ENCODE measurements at regions not wholly inside any gene's neighbourhood (a gene's known extent, or its start where the extent isn't known, plus 50 kb on each side); places are given as distances from the start of the nearest gene placed in this dataset.
A peak's percentile ranks its signal among the peaks of the same experiment; 100 is the strongest.

DNA sequence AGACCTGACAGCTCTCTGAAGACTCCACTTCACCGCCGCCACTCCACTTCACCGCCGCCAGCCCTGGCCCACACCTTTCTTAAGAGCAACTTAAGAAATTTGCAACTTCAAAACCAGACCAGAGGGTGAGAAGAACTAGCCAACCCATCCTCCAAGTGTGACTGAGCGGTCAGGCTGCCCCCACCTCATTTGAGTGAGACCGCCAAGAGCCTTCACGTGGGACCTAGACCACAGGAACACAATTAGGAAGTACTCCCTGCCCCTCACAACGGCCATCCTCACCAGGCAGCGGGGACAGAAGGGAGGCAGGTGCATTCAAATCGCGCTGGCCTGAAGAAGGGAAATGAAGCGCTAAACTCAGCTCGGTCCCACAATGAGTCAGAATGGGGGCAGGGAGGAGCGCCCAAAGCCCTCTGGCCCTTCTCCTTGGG is 156.8 kb upstream of the BCL6 start:
- DNase-seq (ENCODE audit: low read depth), result no peak

- DNase-seq (ENCODE audit: low read depth), result no peak
These were observed 157.7 kb upstream of the BCL6 start for GRCh38 chr3:187902936-187903335.

DNA sequence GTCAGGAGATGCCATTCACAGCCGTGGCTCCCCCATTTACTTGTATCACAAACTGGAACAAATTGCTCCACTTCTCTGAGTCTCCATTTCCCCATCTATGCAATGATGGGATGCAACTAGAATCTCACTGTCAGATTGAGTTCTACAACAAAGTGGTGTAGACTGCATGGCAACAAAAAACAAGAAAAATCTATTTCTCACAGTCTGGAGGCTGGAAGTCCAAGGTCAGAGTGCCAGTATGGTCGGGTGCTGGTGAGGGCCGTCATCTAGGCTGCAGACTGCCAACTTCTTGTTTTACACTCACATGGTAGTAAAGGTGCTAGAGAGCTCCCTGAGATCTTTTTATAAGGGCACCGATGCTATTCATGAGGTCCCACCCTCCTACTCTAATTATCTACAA is 158.4 kb upstream of the BCL6 start:
- no peak for DNase-seq (ENCODE audit: low read depth)

DNA sequence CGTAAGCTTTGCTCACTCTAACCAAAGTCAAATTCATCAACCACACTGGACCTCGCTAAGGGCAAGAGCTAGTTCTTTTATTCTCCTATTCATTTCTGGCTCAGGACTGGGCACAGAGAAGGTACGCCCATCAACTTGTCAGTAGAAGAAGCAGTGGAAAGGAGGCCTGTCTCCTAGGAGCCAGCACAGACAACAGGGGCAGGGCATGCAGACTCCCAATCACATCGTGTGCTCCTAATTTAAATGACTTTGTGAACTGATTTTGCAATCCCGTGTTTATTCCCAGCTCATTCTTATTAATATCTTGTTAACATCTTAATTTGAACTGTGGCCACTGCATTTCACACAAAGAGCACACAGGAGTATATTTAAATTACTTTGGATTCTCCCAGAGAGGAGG is 161.1 kb upstream of the BCL6 start:
- no peak for DNase-seq (ENCODE audit: low read depth)

DNA sequence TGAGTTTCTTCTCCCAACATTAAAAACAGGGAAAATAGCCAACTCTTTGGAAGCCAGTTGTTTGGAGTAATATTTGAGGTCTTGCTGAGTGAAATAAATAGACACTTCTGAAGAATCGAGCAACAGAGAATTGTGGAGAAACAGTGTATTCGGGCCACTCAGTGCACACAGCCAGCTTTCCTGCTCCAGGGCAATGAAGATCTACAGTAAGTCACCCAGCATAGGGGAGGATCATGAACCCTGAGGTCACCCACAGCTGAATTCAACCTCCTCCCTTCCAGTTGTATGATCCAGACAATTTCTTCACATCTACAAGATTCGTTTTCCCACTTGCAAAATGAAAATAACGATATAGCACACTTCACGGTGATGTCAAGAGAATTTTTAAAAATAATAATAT is 161.7 kb upstream of the BCL6 start:
- DNase-seq (ENCODE audit: low read depth), result no peak

DNA sequence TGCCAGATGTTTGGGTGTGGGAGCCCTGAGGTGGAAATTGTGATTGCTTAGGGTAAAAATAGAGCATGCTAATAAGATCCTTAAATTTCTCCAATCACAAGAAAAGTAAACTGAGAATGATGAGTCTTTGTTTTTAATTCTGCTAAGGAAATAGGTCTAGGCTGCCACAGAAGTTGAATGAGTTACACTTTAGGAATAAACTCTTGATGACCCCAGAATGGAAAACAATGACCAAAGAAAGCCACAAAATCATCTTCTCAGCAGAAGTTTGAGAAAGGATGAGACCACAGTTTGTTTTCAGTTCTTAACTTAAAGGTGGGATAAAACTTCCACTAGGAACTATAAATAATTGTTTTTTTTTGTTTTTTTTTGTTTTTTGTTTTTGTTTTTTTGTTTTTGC is 164.6 kb upstream of the BCL6 start:
- no peak for DNase-seq (ENCODE audit: low read depth)

DNA sequence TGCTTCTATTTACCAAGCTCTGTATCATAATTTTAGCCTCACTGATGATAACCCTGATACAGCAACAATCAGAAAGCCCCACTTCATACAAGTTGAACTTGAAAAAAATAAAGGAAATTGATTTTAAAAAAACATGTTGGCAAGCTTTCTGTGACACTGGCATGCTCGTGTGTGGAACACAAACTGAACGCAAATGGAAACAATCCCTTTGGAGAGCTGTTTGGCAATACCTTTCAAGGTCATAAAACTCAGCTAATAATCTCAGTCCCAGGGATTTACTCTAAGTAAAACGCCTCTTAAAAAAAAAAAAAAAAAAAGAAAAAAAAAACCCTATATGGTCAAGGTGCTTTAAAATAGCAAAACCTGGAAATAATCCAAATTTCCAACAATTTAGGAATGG is 166.7 kb upstream of the BCL6 start:
- DNase-seq (ENCODE audit: low read depth), result no peak

DNA sequence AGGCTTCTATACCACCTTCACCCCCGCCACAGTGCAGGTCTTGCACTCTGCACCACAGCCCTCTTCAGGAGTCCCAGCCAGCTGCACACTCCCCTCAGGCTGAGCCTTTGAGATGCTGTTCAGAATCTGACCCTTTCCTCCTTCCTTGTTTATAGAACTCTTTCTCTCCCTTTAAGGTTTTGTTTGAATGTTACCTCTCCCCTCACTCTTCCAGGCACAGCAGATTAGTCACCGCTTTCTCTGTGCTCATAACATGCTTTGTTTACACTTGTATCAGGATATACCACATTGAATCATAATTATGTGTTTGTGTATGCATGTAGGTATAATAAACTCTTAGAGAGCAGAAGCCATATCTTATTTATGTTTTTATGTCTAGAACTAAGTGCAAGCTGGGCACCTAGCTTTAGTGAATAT is 168.4 kb upstream of the BCL6 start:
- no peak for DNase-seq (ENCODE audit: low read depth)

DNA sequence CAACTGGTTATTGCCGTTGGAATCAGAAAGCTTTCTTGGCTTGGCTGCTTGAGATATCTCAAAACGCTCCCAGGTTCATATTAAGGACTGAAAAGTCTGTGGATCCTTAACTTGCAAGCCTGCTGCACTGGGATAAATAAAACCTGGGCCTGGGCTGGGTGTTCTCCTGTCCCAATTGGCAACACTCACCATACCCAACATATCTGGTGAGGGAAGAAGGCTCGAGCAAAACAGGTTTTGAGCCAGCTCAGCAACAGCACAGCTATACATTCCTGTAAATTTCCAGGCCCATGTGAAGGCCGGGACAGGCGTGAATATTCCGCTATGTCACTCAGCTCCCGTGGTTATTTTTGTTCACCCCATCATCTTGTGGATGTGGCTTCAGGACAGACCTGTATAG is 169.0 kb upstream of the BCL6 start:
- DNase-seq (ENCODE audit: low read depth), result no peak

- no peak for DNase-seq (ENCODE audit: low read depth)
These were observed 170.8 kb upstream of the BCL6 start for GRCh38 chr3:187916072-187916471.

GRCh38 chr3:187918081-187918644 is 172.9 kb upstream of the BCL6 start:
- DNase-seq (ENCODE audit: low read depth), result no peak

GRCh38 chr3:187919048-187919447 is 173.8 kb upstream of the BCL6 start:
- peak; percentile 43 for DNase-seq (ENCODE audit: low read depth)

DNA sequence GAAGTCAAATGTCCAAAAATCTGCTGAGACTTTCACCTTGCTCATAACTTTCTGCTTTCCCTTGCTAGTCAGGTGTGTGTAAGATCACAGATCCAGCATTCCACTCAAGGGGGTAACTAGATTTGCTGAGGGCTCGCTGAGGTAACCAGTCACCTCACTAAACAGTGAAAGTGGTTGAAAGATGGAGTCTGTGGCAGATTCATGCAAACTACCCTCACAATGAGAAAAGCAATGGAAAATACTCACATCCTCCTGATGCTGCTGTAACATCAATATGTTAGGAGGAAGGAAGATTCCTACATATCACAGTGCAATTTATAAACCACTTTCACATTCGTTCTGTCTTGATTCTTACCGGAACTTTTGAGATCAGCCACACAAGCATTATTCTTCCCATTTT is 174.3 kb upstream of the BCL6 start:
- DNase-seq (ENCODE audit: low read depth), result no peak

DNA sequence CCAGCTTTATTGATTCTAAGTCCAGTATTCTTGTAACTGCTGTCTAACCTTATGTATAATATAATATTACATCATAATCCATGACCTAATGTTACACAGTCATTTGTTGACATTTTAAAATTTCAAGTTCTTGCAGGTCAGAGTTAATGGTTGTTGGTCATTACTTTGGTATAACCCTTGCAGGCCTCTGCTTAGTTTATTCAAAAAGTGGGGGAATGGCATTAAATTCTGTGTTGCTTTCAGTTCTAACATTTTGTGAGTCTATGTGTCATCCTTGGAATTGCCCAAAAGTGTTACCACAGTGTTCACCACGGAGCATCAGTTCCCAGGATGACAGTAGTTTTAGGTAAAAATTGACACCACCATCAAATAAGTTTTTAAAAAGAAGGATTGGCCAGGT is 174.8 kb upstream of the BCL6 start:
- no peak for DNase-seq (ENCODE audit: low read depth)

- no peak for DNase-seq (ENCODE audit: low read depth)
These were observed 175.6 kb upstream of the BCL6 start for GRCh38 chr3:187920913-187921312.

DNA sequence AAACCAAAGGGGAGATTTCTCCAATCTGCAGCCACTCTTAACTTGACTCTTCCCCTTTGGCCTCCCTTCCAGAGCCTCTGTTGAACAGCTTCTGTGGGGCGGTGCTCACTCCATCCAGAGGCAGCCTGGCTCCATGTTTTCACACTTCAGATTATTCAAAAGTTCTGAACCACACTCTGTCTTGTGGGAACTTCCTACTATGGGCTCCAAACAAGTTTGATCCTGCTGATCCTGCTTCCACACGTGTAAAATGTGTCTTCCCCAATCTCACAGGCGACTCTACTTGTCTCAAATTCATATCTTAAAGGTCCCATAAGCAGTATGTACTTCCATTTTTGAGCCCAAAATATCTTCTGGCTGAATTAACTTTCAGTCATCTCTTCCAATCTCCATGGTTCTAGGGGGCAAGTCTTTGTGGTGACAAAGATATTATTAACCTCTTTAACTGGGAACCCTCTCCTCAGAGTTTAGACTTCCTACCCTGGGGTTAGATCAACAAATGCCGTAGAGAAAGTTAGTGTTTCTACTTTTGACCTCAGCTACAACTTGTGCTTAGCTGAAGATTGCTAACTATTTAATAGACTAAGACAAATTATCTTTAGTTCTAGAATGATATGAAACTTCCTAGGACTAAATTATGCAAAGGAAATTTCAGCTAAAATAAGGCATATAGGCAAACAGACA is 176.3 kb upstream of the BCL6 start:
- DNase-seq (ENCODE audit: low read depth), result no peak

DNA sequence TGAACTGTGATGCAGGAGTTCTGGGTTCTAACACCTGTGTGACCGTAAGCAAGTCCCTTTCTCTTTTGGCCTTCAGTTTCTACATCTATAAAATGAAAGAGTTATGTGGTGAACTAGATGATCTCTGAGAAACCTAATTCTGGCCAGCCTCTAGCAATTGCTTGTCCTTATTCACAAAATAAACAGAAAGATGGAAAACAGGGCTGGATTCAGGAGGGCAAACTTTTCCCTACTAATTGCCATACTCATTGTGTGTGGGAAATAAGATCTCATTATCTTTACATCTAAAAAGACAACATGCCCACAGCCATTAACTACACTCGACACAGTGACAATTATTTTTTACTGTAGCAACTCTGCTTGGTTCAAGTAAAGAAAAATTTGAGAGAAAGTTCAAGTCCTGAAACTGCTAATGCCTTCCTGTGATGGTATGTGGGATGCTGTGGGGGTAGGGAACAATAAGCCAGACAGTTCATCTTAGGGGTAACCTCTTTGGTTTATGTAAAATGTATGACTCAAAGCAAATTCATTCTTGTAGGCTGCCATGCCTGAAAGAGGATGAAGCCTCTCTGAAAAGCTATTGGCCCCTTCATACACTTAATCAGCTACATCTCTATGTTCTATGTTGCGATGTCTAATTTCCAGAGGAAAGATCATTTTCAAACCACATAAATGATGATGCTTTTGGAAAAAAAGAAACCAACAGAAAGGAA is 177.6 kb upstream of the BCL6 start:
- DNase-seq (ENCODE audit: low read depth), result no peak

GRCh38 chr3:187924651-187925050 is 179.4 kb upstream of the BCL6 start:
- DNase-seq (ENCODE audit: low read depth), result no peak

DNA sequence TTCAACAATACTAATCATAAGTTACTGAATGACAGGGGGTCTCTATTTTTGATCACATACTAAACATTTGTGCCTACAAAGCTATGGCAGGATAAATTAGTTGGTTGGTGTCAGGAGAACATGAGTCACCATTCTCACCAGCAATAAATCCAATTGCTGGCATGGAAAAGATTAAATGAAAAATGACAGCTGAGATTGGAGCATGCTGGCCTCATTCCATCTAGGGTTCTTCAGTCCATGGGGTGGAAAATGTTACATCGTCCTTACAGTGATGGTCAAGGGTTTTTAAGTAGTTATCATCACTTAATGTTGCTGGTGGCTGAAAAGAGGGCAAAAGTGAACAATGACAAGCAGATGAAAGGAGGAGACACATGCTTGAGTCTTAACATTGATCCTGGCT is 180.1 kb upstream of the BCL6 start:
- DNase-seq (ENCODE audit: low read depth), result no peak

GRCh38 chr3:187926620-187927019 is 181.4 kb upstream of the BCL6 start:
- no peak for DNase-seq (ENCODE audit: low read depth)

DNA sequence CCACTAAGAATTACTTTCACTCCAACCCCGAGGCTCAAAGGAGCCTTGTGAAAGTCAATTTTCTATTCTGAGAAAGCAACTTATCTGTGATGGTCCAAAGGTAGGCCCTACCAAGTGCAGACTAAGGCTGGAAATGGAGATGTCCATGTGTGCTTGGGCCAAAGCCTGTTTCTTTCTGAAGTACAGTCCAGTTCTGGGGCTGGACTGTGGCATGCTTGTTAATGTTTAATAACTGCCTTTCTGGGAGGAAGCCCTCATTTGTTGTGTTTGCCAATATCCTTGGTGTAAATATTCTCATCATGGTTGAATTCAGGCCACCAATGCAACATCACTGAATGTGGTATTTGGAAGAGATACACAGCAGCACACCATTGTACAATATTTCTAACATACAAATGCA is 182.3 kb upstream of the BCL6 start:
- DNase-seq (ENCODE audit: low read depth), result no peak

GRCh38 chr3:187929112-187929816 is 184.0 kb upstream of the BCL6 start:
- no peak for DNase-seq (ENCODE audit: low read depth)

GRCh38 chr3:187930021-187930420 is 184.8 kb upstream of the BCL6 start:
- no peak for DNase-seq (ENCODE audit: low read depth)

Measured in activated T-cell treated with anti-CD3 and anti-CD28 coated beads for 48 hours (primary cell).